Endodermal cell (in vitro differentiated cells): ENCODE measurements at regions not wholly inside any gene's neighbourhood (a gene's known extent, or its start where the extent isn't known, plus 50 kb on each side); places are given as distances from the start of the nearest gene placed in this dataset.

Experiments
- DNase-seq: peaks from one replicate; pipeline ENCODE4 v3.0.0-alpha.2; 2017
- H3K27ac ChIP-seq: 2 replicates; pipeline ENCODE4 v1.5.1; 2013; ENCODE audit warnings: mild to moderate bottlenecking, low read depth, low read length, moderate library complexity
- H3K27me3 ChIP-seq: 2 replicates; pipeline ENCODE4 v1.6.1; 2013; ENCODE audit warnings: mild to moderate bottlenecking, low read length, moderate library complexity; ENCODE audit not compliant: insufficient read depth, control insufficient read depth, poor library complexity, severe bottlenecking
- H3K36me3 ChIP-seq: 2 replicates; pipeline ENCODE4 v1.7.0; 2013; ENCODE audit warnings: mild to moderate bottlenecking, low read length, moderate library complexity; ENCODE audit not compliant: control insufficient read depth, insufficient read depth
- H3K4me1 ChIP-seq: one replicate; pipeline ENCODE4 v1.7.0; 2013; ENCODE audit warnings: low read length; ENCODE audit not compliant: control insufficient read depth, insufficient read depth
- H3K4me3 ChIP-seq: 2 replicates; pipeline ENCODE4 v1.5.1; 2013; ENCODE audit warnings: mild to moderate bottlenecking, low read length, moderate library complexity
- H3K9ac ChIP-seq: 2 replicates; pipeline ENCODE4 v1.6.1; 2013; ENCODE audit warnings: mild to moderate bottlenecking, low read length, moderate library complexity; ENCODE audit not compliant: poor library complexity, severe bottlenecking; ENCODE audit errors: extremely low read depth
- H3K9me3 ChIP-seq: 2 replicates; pipeline ENCODE4 v1.6.1; 2013; ENCODE audit warnings: mild to moderate bottlenecking, low read length, moderate library complexity; ENCODE audit not compliant: control insufficient read depth
- H3K27ac Mint-ChIP-seq: 2 replicates; pipeline ENCODE4 v1.8.0; 2020; ENCODE audit warnings: mixed read lengths
- H3K27me3 Mint-ChIP-seq: 2 replicates; pipeline ENCODE4 v1.8.0; 2021; ENCODE audit warnings: mild to moderate bottlenecking, mixed read lengths; ENCODE audit not compliant: insufficient read depth
- H3K36me3 Mint-ChIP-seq: 2 replicates; pipeline ENCODE4 v1.8.0; 2020; ENCODE audit warnings: low read depth, mixed read lengths
- H3K4me1 Mint-ChIP-seq: 2 replicates; pipeline ENCODE4 v1.8.0; 2020; ENCODE audit warnings: mixed read lengths
- H3K4me3 Mint-ChIP-seq: 2 replicates; pipeline ENCODE4 v1.8.0; 2020; ENCODE audit warnings: mild to moderate bottlenecking, moderate library complexity, mixed read lengths
- H3K9me3 Mint-ChIP-seq: 2 replicates; pipeline ENCODE4 v1.8.0; 2020; ENCODE audit warnings: mild to moderate bottlenecking, mixed read lengths
- CTCF ChIP-seq: fragments of 200-600 bp; sonication (generic); conservative IDR thresholded peaks from 2 replicates; pipeline ENCODE4 v1.5.0; 2021; ENCODE audit warnings: antibody characterized with exemption, mild to moderate bottlenecking
- WGBS, 2 experiments: methylation state at CpG; one replicate each; pipeline versions ENCODE4 v1.1.5 to v1.1.7; 2013; ENCODE audit warnings: missing lambda C conversion rate in 2 of 2, mixed read lengths in 1 of 2; ENCODE audit not compliant: insufficient coverage in 1 of 2, insufficient read length in 1 of 2; 5-methylcytosine and 5-hydroxymethylcytosine counted together

- H3K27me3 Mint-ChIP-seq: no peaks in the 10 kb centered on the region
Observed at GRCh38 chr4:180449395-180449956, 1793.7 kb upstream of the TENM3 start.

GRCh38 chr4:180455226-180455625, 1788.0 kb upstream of the TENM3 start:
- H3K27ac Mint-ChIP-seq: no peak overlapping the region

More at GRCh38 chr4:180449395-180449956, 1793.7 kb upstream of the TENM3 start:
- DNase-seq: peak; percentile 84
- Histone ChIP-seq H3K4me1 (no peaks in the 10 kb centered on the region), H3K36me3 (no peaks in the 10 kb centered on the region), H3K9ac (no peak overlapping the region), H3K27ac (no peak overlapping the region), H3K9me3 (no peaks in the 10 kb centered on the region), H3K4me3 (peak overlapping the region; percentile 39), H3K27me3 (no peaks in the 10 kb centered on the region)
- TF ChIP-seq CTCF: peak; percentile 91
- no peaks in the 10 kb centered on the region for H3K9me3 Mint-ChIP-seq
- H3K27ac Mint-ChIP-seq: no peak overlapping the region
- 38 to 72% methylated on average over 3 to 6 of the region's 6 CpGs for WGBS, 2 experiments
- no peaks in the 10 kb centered on the region for H3K36me3 Mint-ChIP-seq
- H3K4me3 Mint-ChIP-seq: peak overlapping the region; percentile 37
- H3K4me1 Mint-ChIP-seq: peaks cover 9% of the 10 kb centered on the region

GRCh38 chr4:180456928-180457327, 1786.3 kb upstream of the TENM3 start:
- H3K4me1 ChIP-seq: peaks cover 21% of the 10 kb centered on the region
- WGBS, 2 experiments: 93 to 95% methylated on average over 11 to 12 of the region's 12 CpGs
- Mint-ChIP-seq H3K4me3 (no peak overlapping the region), H3K36me3 (no peaks in the 10 kb centered on the region), H3K27ac (no peak overlapping the region), H3K4me1 (peaks cover 39% of the 10 kb centered on the region), H3K27me3 (no peaks in the 10 kb centered on the region), H3K9me3 (no peaks in the 10 kb centered on the region)
- no peaks in the 10 kb centered on the region for H3K9me3 ChIP-seq
- H3K4me3 ChIP-seq: no peak overlapping the region
- H3K27ac ChIP-seq: no peak overlapping the region
- peak; percentile 54 for DNase-seq
- no peaks in the 10 kb centered on the region for H3K27me3 ChIP-seq
- H3K36me3 ChIP-seq: no peaks in the 10 kb centered on the region
- TF ChIP-seq CTCF: peak; percentile 66
- no peak overlapping the region for H3K9ac ChIP-seq

More at GRCh38 chr4:180455226-180455625, 1788.0 kb upstream of the TENM3 start:
- Mint-ChIP-seq H3K4me3 (no peak overlapping the region), H3K36me3 (no peaks in the 10 kb centered on the region), H3K9me3 (no peaks in the 10 kb centered on the region), H3K4me1 (peaks cover 30% of the 10 kb centered on the region), H3K27me3 (no peaks in the 10 kb centered on the region)
- no peaks in the 10 kb centered on the region for H3K36me3 ChIP-seq
- H3K9me3 ChIP-seq: no peaks in the 10 kb centered on the region
- peaks cover 11% of the 10 kb centered on the region for H3K4me1 ChIP-seq
- no peak for DNase-seq
- H3K4me3 ChIP-seq: no peak overlapping the region
- H3K9ac ChIP-seq: no peak overlapping the region
- no peak overlapping the region for H3K27ac ChIP-seq
- WGBS, 2 experiments: 86 to 100% methylated on average over 2 of the region's 3 CpGs
- no peak for TF ChIP-seq CTCF
- H3K27me3 ChIP-seq: no peaks in the 10 kb centered on the region
